Upper lobe of left lung (tissue), 4 donors: ENCODE measurements at regions not wholly inside any gene's neighbourhood (a gene's known extent, or its start where the extent isn't known, plus 50 kb on each side); places are given as distances from the start of the nearest gene placed in this dataset.

Experiments
- POLR2A ChIP-seq, 4 donors: fragments of 450-650 bp; IDR thresholded peaks; one replicate each; pipeline ENCODE4 v1.5.1; 2016 to 2017; ENCODE audit warnings: antibody characterized with exemption in 4 of 4, mild to moderate bottlenecking in 2 of 4
- TF ChIP-seq, protein P1 (sequence below), 6 experiments: fragments of 450-650 bp in 4 of 6; fragments of 200-600 bp in 2 of 6; sonication (generic) in 2 of 6; IDR thresholded peaks; one replicate each; pipeline ENCODE4 v1.5.1; 2016 to 2019; ENCODE audit warnings: antibody characterized with exemption in 6 of 6

DNA sequence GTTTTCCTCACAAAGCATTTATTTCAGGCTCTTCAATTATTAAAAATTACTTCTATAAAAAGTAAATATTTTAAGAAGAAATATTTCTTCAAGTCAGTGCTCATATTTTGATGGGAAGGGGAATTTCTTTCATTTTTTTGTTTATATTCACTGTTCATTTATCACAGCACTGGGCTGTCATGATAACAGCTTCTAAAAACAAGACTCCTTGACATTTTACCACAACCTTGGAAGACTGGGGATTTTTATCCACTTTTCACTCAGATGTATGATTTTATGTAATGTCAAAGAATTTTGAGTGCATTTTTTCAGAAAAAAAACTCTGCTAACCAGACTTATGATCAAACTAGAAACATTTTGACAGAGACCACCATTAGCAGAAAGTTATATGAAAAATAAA is 149.7 kb downstream of the PHLDA1 start:
- TF ChIP-seq, protein P1, sequence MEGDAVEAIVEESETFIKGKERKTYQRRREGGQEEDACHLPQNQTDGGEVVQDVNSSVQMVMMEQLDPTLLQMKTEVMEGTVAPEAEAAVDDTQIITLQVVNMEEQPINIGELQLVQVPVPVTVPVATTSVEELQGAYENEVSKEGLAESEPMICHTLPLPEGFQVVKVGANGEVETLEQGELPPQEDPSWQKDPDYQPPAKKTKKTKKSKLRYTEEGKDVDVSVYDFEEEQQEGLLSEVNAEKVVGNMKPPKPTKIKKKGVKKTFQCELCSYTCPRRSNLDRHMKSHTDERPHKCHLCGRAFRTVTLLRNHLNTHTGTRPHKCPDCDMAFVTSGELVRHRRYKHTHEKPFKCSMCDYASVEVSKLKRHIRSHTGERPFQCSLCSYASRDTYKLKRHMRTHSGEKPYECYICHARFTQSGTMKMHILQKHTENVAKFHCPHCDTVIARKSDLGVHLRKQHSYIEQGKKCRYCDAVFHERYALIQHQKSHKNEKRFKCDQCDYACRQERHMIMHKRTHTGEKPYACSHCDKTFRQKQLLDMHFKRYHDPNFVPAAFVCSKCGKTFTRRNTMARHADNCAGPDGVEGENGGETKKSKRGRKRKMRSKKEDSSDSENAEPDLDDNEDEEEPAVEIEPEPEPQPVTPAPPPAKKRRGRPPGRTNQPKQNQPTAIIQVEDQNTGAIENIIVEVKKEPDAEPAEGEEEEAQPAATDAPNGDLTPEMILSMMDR (IDR thresholded peaks at IDR 0.05), result no peak
- TF ChIP-seq POLR2A (IDR thresholded peaks at IDR 0.05), result no peak
